HT-29 (cell line): ENCODE measurements at regions not wholly inside any gene's neighbourhood (a gene's known extent, or its start where the extent isn't known, plus 50 kb on each side); places are given as distances from the start of the nearest gene placed in this dataset. TPM values are rescaled to one million over a fixed set of nuclear protein-coding genes. Genes with fewer than 3 reads are reported as not detected.
A peak's percentile ranks its signal among the peaks of the same experiment; 100 is the strongest.

ENCODE experiments used
- DNase-seq: peaks from one replicate; pipeline ENCODE4 v3.0.0-alpha.2; 2015; ENCODE audit warnings: low spot score
- small RNA-seq: library from RNA; depleted of rRNA; stranded (forward); fragments of <200 nt; gene quantifications from one replicate; pipeline ENCODE3, GENCODE V24; 2014

- peak; percentile 44 for DNase-seq
Measured at GRCh38 chrX:82081027-82081426, 879.1 kb downstream of the SH3BGRL start.

- DNase-seq, result no peak
Measured at GRCh38 chrX:82087699-82088098, 885.8 kb downstream of the SH3BGRL start.

GRCh38 chrX:82092307-82092706 lies 890.4 kb downstream of the SH3BGRL start:
- no peak for DNase-seq

- DNase-seq, result no peak
Measured at GRCh38 chrX:82125103-82125502, 923.2 kb downstream of the SH3BGRL start.

DNA sequence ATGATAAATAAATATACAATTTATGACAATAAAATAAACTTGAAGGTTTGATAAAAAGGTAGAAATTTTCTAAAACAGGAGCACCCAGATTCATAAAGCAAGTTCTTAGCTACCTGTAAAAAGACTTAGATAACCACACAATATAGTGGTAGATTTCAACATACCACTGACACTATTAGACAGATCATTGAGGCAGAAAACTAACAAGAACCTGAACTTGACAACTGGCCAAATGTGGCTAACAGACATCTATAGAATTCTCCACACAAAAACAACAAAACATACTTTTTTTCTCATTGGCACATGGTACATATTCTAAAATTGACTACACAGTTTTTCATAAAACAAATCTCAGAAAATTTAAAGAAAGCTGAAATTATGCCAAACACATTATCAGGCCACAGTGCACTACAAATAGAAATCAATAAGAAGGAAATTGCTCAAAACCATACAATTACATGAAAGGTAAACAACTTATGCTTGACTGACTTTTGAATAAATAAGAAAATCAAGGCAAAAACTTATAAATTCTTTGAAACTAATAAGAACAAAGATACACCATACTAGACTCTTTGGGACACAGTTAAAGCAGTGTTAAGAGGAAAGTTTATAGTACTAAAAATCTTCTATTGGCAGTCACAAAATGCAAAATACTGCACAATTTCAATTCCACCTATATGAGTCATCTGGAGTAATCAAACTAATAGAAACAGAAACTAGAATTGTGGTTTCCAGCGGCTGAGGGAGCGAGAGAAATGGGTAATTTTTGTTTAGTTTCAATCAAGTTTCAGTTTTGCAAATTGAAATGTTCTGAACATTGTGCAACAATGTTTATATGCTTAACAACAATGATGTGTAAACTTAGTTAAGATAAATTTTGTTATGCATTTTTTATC lies 925.6 kb downstream of the SH3BGRL start:
- no peak for DNase-seq

- no peak for DNase-seq
Measured at GRCh38 chrX:82134378-82134777, 932.5 kb downstream of the SH3BGRL start.

DNA sequence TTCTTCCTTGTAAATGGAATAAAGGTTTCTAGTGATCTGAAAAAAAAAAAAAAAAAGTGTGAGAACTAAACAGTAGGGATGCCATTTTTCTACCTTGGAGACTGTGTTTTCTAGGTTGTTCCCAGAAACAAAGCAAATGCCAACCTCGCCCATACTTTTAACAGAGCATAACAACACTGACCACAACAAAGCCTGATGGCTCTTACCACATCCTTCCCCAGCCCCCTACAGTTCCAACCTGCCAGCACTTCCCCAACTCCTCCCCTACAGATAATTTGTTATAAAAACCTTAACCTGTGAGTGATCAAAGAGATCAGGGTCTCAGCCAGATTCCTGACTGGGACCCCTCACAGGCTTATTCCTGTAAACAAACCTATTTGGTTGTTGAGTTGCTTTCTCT lies 940.0 kb downstream of the SH3BGRL start:
- DNase-seq, result no peak

DNA sequence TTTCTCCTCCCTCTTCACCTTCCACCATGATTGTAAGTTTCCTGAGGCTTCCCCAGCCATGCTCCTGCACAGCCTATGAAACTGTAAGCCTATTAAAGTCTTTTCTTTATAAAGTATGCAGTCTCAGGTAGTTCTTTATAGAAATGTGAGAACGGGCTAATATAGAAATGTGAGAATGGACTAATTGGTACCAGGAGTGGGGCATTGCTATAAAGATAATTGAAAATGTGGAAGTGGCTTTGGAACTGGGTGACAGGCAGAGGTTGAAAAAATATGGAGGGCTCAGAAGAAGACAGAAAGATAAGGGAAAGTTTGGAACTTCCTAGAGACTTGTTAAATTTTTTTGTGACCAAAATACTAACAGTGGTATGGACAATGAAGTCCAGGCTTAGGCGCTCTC lies 959.3 kb downstream of the SH3BGRL start:
- no peak for DNase-seq

DNA sequence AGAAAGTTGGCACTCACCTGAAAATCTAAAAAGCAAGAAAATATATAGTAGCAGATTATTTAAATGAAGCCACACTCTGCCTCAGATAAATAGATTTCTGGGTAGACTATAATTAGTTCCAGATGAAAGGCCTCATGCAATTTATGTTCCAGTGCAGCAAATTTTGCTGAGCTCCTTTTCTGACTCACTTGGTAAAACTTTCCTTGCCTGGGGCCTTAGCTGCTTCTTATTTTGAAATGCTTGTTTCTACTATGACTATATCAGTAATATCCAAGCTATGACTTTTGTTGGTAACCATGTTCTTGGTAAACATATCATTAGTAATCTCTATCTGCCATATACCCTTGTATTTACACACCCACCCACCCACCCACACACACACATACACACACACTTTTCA lies 961.8 kb downstream of the SH3BGRL start:
- DNase-seq, result no peak

- no peak for DNase-seq
Measured at GRCh38 chrX:82196866-82197265, 995.0 kb downstream of the SH3BGRL start.

- no peak for DNase-seq
Measured at GRCh38 chrX:82208975-82209374, 1007.1 kb downstream of the SH3BGRL start.

DNA sequence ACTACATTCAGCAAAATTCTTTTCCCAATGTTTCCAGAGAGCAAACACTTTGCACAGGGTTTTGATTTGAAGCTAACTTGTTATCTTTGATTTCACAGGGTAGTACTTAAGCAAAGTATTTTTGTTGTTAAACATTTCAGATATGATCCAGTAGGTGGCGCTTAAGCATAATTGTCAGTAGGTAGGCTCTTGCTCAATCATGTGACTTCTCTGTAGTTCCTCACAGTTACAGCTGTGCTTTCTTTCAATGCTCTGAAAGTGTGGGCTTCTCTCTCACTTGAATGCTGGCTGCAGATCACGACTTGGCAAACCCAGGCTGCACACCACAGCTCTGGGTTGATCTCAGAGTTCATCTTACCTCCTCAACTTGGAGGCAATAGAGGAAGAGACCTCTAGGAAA lies 1016.5 kb downstream of the SH3BGRL start:
- DNase-seq, result peak; percentile 60

- no peak for DNase-seq
Measured at GRCh38 chrX:82219129-82219528, 1017.2 kb downstream of the SH3BGRL start.

GRCh38 chrX:82224961-82225360 lies 1023.1 kb downstream of the SH3BGRL start:
- no peak for DNase-seq

- peak; percentile 22 for DNase-seq
Measured at GRCh38 chrX:82230013-82230412, 1028.1 kb downstream of the SH3BGRL start.

DNA sequence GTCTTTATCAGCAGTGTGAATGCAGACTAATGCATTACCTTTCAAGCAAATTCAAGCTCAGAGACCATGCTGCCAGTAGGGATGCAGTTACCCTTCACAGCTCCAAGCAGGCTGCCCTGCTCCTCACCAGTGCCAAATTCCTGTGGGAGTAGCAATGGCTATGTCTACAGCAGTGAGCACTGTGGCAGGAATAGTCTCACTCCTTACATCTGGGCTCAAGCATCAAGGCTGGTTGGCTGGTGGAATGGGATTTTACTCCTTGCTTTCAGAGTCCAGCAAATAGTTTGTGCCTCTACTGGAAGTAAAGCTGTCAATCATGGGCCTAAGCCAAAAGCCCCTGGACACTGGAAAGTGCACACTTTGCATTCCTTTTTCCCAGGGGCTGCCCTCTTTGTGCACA lies 1030.8 kb downstream of the SH3BGRL start:
- DNase-seq, result no peak

GRCh38 chrX:82237328-82237727 lies 1035.4 kb downstream of the SH3BGRL start:
- no peak for DNase-seq

Small RNAs in the stretch of these regions (small RNA-seq; reads per million reads assigned to genes)
- not detected for gene RNU6-974P
